ENCODE measurements at regions not wholly inside any gene's neighbourhood (a gene's known extent, or its start where the extent isn't known, plus 50 kb on each side); places are given as distances from the start of the nearest gene placed in this dataset.

DNA sequence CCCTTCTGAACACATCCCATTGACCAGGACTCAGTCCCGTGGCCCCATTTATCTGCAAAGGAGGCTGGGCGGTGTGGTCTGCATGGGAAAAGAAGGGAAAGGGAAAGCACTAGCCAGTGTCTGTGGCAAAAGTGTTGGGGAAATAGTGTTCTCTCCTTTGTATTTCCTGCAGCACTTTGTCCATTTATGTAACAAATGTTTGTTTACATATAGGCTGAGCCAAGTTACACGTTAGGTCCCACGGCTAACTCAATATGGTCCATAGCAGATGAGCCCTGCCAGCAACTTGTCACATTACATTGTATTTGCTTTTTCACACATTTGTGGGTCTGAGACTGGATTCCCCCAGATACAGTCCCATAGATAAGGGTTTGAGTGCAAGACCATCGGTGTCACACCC is 260.5 kb downstream of the MSX2 start:
- Histone ChIP-seq H3K36me3 (ENCODE audit: control insufficient read depth in 2 of 2, insufficient read depth in 2 of 2, low read length in 1 of 2) (no peaks in the 10 kb centered on the region), H3K9me3 (ENCODE audit: control insufficient read depth in 2 of 2, insufficient read depth in 1 of 2, low read length in 1 of 2) (no peaks in the 10 kb centered on the region), H3K4me3 (ENCODE audit: low read length in 2 of 2) (no peak overlapping the region), H3K27ac (ENCODE audit: low read depth in 1 of 2, low read length in 1 of 2) (no peak overlapping the region), H3K27me3 (ENCODE audit: control insufficient read depth in 2 of 2, insufficient read depth in 1 of 2, low read length in 1 of 2) (no peaks in the 10 kb centered on the region), H3K4me1 (ENCODE audit: control insufficient read depth in 2 of 2, insufficient read depth in 2 of 2, low read length in 2 of 2) (no peaks in the 10 kb centered on the region)
- DNase-seq (ENCODE audit: low read depth in 6 of 9, low spot score in 9 of 9): no peak
- WGBS: 99% methylated on average over 5 of the region's 5 CpGs

DNA sequence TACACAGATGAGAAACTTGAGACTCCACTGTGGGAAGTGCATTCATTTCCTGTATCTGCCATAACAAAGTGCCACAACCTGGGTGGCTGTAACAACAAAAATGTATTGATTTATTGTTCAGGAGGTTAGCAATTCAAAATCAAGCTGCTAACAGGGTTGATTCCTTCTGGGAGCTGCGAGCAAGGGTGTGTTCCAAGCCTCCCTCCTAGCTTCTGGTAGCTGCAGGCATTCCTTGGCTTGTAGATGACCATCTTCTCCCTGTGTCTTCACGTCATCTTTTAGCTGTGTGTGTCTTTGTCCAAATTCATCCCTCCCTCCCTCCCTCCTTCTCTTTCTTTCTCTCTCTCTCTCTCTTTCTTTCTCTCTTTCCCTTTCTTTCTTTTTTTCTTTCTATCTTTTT is 258.1 kb downstream of the MSX2 start:
- H3K4me1 ChIP-seq (ENCODE audit: control insufficient read depth in 2 of 2, insufficient read depth in 2 of 2, low read length in 2 of 2): no peaks in the 10 kb centered on the region
- WGBS: 66% methylated on average over 2 of the region's 2 CpGs
- H3K27ac ChIP-seq (ENCODE audit: low read depth in 1 of 2, low read length in 1 of 2): no peak overlapping the region
- H3K27me3 ChIP-seq (ENCODE audit: control insufficient read depth in 2 of 2, insufficient read depth in 1 of 2, low read length in 1 of 2): no peaks in the 10 kb centered on the region
- H3K9me3 ChIP-seq (ENCODE audit: control insufficient read depth in 2 of 2, insufficient read depth in 1 of 2, low read length in 1 of 2): no peaks in the 10 kb centered on the region
- no peak for DNase-seq (ENCODE audit: low read depth in 6 of 9, low spot score in 9 of 9)
- no peaks in the 10 kb centered on the region for H3K36me3 ChIP-seq (ENCODE audit: control insufficient read depth in 2 of 2, insufficient read depth in 2 of 2, low read length in 1 of 2)
- H3K4me3 ChIP-seq (ENCODE audit: low read length in 2 of 2): no peak overlapping the region

DNA sequence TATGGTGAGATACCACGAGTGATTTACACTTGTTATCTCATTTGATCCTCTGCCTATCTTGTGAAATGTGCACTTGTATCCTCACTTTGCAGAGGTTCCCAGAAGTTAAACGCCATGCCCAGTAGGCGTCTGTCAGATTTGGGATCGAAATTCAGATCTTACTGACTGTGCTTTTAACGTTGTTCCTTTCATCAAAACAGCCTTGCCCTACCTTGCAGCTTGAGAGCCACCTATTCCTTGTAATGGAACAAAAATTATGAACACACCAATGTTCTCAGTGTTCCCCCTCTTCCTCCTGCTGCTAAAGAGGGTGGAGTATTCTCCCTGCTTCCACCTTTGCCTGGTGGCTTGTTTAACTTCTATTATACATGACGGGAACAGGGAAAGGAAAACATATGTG is 257.0 kb downstream of the MSX2 start:
- no peaks in the 10 kb centered on the region for H3K36me3 ChIP-seq (ENCODE audit: control insufficient read depth in 2 of 2, insufficient read depth in 2 of 2, low read length in 1 of 2)
- no peak overlapping the region for H3K4me3 ChIP-seq (ENCODE audit: low read length in 2 of 2)
- no peaks in the 10 kb centered on the region for H3K27me3 ChIP-seq (ENCODE audit: control insufficient read depth in 2 of 2, insufficient read depth in 1 of 2, low read length in 1 of 2)
- no peaks in the 10 kb centered on the region for H3K4me1 ChIP-seq (ENCODE audit: control insufficient read depth in 2 of 2, insufficient read depth in 2 of 2, low read length in 2 of 2)
- 73% methylated on average over 6 of the region's 6 CpGs for WGBS
- DNase-seq (ENCODE audit: low read depth in 6 of 9, low spot score in 9 of 9): no peak
- no peak overlapping the region for H3K27ac ChIP-seq (ENCODE audit: low read depth in 1 of 2, low read length in 1 of 2)
- H3K9me3 ChIP-seq (ENCODE audit: control insufficient read depth in 2 of 2, insufficient read depth in 1 of 2, low read length in 1 of 2): no peaks in the 10 kb centered on the region

DNA sequence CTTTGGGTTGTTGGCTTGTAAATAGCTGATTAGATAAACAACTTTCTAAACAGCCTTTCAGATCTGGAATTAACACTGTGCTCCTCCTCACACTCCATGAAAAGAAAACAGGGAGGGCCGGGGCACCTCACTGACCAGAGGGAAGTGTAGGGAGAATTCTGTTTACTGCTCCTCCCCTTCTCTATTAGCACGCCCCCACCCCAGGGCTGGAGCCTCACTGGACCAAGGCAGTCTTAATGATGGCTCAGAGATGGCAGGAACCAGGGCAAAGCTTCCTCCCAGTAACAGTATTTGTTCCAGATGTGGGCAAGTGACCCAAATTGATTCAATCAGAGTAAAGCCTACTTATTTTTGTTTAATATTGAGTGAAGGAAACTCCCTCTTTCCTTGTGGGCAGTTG is 256.6 kb downstream of the MSX2 start:
- DNase-seq (ENCODE audit: low read depth in 6 of 9, low spot score in 9 of 9): no peak
- Histone ChIP-seq H3K36me3 (ENCODE audit: control insufficient read depth in 2 of 2, insufficient read depth in 2 of 2, low read length in 1 of 2) (no peaks in the 10 kb centered on the region), H3K27ac (ENCODE audit: low read depth in 1 of 2, low read length in 1 of 2) (no peak overlapping the region), H3K4me3 (ENCODE audit: low read length in 2 of 2) (no peak overlapping the region), H3K4me1 (ENCODE audit: control insufficient read depth in 2 of 2, insufficient read depth in 2 of 2, low read length in 2 of 2) (no peaks in the 10 kb centered on the region), H3K9me3 (ENCODE audit: control insufficient read depth in 2 of 2, insufficient read depth in 1 of 2, low read length in 1 of 2) (no peaks in the 10 kb centered on the region), H3K27me3 (ENCODE audit: control insufficient read depth in 2 of 2, insufficient read depth in 1 of 2, low read length in 1 of 2) (no peaks in the 10 kb centered on the region)
- WGBS: 61% methylated on average over 2 of the region's 2 CpGs

DNA sequence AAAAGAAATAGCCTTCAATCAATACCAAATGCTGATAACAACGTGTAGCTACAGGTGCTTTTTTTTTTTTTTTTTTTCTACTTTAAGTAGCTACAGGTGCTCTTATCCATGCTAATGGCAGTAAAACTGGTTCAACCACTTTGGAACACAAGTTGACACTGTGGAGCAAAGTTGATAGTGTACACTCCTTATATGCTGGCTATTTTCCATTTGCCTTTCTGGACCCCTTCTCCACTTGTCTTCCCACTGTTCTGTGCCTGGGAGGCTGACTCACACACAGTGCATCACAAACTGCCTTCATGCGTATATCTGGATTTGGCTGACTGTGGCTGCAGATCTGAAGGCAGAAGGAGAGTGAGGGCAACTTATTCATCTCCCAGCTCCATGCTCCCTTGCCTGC is 247.9 kb downstream of the MSX2 start:
- no peak for DNase-seq (ENCODE audit: low read depth in 6 of 9, low spot score in 9 of 9)
- 69% methylated on average over 2 of the region's 2 CpGs for WGBS
- H3K27ac ChIP-seq (ENCODE audit: low read depth in 1 of 2, low read length in 1 of 2): no peak overlapping the region
- H3K9me3 ChIP-seq (ENCODE audit: control insufficient read depth in 2 of 2, insufficient read depth in 1 of 2, low read length in 1 of 2): no peaks in the 10 kb centered on the region
- H3K36me3 ChIP-seq (ENCODE audit: control insufficient read depth in 2 of 2, insufficient read depth in 2 of 2, low read length in 1 of 2): no peaks in the 10 kb centered on the region
- no peaks in the 10 kb centered on the region for H3K4me1 ChIP-seq (ENCODE audit: control insufficient read depth in 2 of 2, insufficient read depth in 2 of 2, low read length in 2 of 2)
- H3K27me3 ChIP-seq (ENCODE audit: control insufficient read depth in 2 of 2, insufficient read depth in 1 of 2, low read length in 1 of 2): no peaks in the 10 kb centered on the region
- H3K4me3 ChIP-seq (ENCODE audit: low read length in 2 of 2): no peak overlapping the region

DNA sequence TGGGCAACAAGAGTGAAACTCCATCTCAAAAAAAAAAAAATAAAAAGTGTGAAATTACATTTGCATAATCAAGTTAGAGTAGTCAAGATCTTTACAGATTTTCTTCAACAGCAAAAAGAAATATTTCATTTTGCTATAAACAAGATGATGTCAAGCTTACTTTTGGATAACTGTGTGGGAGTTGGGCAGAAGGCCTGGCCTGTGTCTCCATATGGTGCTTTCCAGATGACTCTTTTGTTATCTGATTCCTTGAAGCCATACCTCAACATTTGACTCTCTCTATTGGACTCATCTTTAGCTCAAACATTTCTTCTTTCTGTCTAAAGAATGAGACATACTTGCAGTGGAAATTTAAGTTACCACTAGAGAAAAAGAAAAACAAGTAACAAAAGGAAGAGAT is 246.8 kb downstream of the MSX2 start:
- Histone ChIP-seq H3K4me3 (ENCODE audit: low read length in 2 of 2) (no peak overlapping the region), H3K9me3 (ENCODE audit: control insufficient read depth in 2 of 2, insufficient read depth in 1 of 2, low read length in 1 of 2) (no peaks in the 10 kb centered on the region), H3K4me1 (ENCODE audit: control insufficient read depth in 2 of 2, insufficient read depth in 2 of 2, low read length in 2 of 2) (no peaks in the 10 kb centered on the region), H3K27me3 (ENCODE audit: control insufficient read depth in 2 of 2, insufficient read depth in 1 of 2, low read length in 1 of 2) (no peaks in the 10 kb centered on the region), H3K36me3 (ENCODE audit: control insufficient read depth in 2 of 2, insufficient read depth in 2 of 2, low read length in 1 of 2) (no peaks in the 10 kb centered on the region), H3K27ac (ENCODE audit: low read depth in 1 of 2, low read length in 1 of 2) (no peak overlapping the region)
- DNase-seq (ENCODE audit: low read depth in 6 of 9, low spot score in 9 of 9): no peak

DNA sequence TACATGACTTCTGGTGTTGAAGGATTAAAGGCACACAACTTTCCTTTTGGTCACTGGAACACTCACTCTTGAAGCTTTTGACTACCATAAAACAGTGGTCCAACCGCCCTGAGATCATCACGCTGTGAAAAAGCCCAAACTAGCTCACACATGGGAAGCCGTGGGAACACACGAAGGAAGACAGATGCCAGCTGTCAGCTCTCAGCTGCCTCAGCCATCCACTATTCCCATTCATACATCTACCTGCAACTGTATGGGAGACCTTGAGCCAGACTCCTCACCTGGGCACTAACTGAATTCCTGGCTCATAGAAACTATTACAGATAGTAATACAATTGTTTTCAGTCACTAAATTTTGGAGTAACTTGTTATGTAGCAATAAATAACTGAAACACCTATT is 246.1 kb downstream of the MSX2 start:
- Histone ChIP-seq H3K36me3 (ENCODE audit: control insufficient read depth in 2 of 2, insufficient read depth in 2 of 2, low read length in 1 of 2) (no peaks in the 10 kb centered on the region), H3K27ac (ENCODE audit: low read depth in 1 of 2, low read length in 1 of 2) (no peak overlapping the region), H3K27me3 (ENCODE audit: control insufficient read depth in 2 of 2, insufficient read depth in 1 of 2, low read length in 1 of 2) (no peaks in the 10 kb centered on the region), H3K9me3 (ENCODE audit: control insufficient read depth in 2 of 2, insufficient read depth in 1 of 2, low read length in 1 of 2) (no peaks in the 10 kb centered on the region), H3K4me3 (ENCODE audit: low read length in 2 of 2) (no peak overlapping the region), H3K4me1 (ENCODE audit: control insufficient read depth in 2 of 2, insufficient read depth in 2 of 2, low read length in 2 of 2) (no peaks in the 10 kb centered on the region)
- WGBS: 85% methylated on average over 4 of the region's 4 CpGs
- no peak for DNase-seq (ENCODE audit: low read depth in 6 of 9, low spot score in 9 of 9)

DNA sequence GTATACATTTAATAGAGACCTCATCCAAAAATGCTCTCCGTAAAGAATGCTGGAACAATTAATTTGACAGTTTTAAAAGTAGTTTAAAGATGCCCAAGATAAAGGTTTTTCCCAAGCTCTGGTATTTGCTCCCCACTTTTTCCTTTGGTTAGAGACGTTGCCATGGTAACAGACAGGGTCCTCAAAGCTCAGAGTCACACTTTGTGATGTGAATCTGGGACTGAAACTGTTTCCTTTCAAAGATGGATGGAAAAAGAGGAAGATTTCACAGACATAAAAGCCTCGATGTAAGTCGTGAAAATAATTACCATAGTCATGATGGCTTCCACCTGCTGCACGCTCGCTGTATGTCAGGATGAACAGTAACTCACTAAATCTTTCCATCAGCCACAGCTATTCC is 229.5 kb downstream of the MSX2 start:
- DNase-seq (ENCODE audit: low read depth in 6 of 9, low spot score in 9 of 9): no peak
- H3K4me1 ChIP-seq (ENCODE audit: control insufficient read depth in 2 of 2, insufficient read depth in 2 of 2, low read length in 2 of 2): no peaks in the 10 kb centered on the region
- WGBS: 80% methylated on average over 6 of the region's 6 CpGs

DNA sequence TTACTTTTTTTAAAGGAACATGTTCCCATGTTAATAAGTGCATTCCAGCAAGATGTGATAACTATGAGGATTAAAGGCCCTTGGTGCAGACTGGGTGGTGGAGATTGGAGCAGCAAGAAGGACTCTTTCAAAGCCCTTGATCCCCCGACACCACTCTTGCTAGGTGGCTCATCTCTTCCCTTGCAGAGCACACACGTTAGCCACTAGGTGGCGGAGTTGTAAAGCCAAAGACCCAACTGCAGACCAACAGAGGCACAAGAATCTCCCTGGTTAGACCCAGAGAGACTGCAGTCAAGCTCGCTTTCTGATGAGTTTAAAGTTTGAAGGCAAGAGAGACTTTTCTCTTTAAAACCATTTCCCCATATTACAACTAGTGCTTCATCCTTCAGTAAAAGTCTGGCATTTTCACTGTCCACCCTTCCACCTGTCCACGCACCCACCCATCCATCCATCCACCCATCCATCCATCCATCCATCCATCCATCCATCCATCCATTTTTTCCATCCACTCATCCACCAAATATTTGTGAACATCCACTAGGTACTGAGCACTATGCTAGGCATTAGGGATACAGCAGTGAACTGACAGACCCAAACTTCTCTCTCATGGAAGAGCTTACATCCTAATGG is 226.9 kb downstream of the MSX2 start:
- Histone ChIP-seq H3K27ac (ENCODE audit: low read depth in 1 of 2, low read length in 1 of 2) (no peak overlapping the region), H3K4me3 (ENCODE audit: low read length in 2 of 2) (no peak overlapping the region), H3K27me3 (ENCODE audit: control insufficient read depth in 2 of 2, insufficient read depth in 1 of 2, low read length in 1 of 2) (no peaks in the 10 kb centered on the region), H3K9me3 (ENCODE audit: control insufficient read depth in 2 of 2, insufficient read depth in 1 of 2, low read length in 1 of 2) (no peaks in the 10 kb centered on the region), H3K4me1 (ENCODE audit: control insufficient read depth in 2 of 2, insufficient read depth in 2 of 2, low read length in 2 of 2) (no peaks in the 10 kb centered on the region), H3K36me3 (ENCODE audit: control insufficient read depth in 2 of 2, insufficient read depth in 2 of 2, low read length in 1 of 2) (no peaks in the 10 kb centered on the region)
- peak; percentile 18 to 70 (median 44) for DNase-seq (ENCODE audit: low read depth in 6 of 9, low spot score in 9 of 9)
- WGBS: 25% methylated on average over 5 of the region's 5 CpGs

More for the DNA sequence above, 229.5 kb downstream of the MSX2 start:
- Histone ChIP-seq H3K36me3 (ENCODE audit: control insufficient read depth in 2 of 2, insufficient read depth in 2 of 2, low read length in 1 of 2) (no peaks in the 10 kb centered on the region), H3K4me3 (ENCODE audit: low read length in 2 of 2) (no peak overlapping the region), H3K27ac (ENCODE audit: low read depth in 1 of 2, low read length in 1 of 2) (no peak overlapping the region), H3K9me3 (ENCODE audit: control insufficient read depth in 2 of 2, insufficient read depth in 1 of 2, low read length in 1 of 2) (no peaks in the 10 kb centered on the region), H3K27me3 (ENCODE audit: control insufficient read depth in 2 of 2, insufficient read depth in 1 of 2, low read length in 1 of 2) (no peaks in the 10 kb centered on the region)

DNA sequence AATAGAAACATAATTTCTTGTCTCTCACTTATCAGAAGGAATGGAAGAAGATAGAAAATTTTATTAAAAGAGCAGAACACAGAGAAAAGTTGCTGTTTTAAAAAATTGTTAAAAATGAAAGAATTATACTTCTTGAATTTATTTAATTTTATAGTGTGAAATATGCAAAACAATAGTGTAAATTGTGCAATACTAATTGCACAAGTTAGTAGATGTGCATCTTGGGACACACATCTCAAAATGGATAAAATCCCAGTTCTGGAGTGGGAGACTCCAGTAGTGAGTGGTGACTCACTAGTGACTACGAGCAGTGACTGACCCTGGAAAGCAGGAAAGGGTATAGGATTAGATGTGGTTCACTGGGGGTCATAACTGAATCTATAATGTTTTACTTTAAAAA is 223.2 kb downstream of the MSX2 start:
- Histone ChIP-seq H3K9me3 (ENCODE audit: control insufficient read depth in 2 of 2, insufficient read depth in 1 of 2, low read length in 1 of 2) (no peaks in the 10 kb centered on the region), H3K27me3 (ENCODE audit: control insufficient read depth in 2 of 2, insufficient read depth in 1 of 2, low read length in 1 of 2) (no peaks in the 10 kb centered on the region), H3K4me1 (ENCODE audit: control insufficient read depth in 2 of 2, insufficient read depth in 2 of 2, low read length in 2 of 2) (no peaks in the 10 kb centered on the region), H3K36me3 (ENCODE audit: control insufficient read depth in 2 of 2, insufficient read depth in 2 of 2, low read length in 1 of 2) (no peaks in the 10 kb centered on the region), H3K4me3 (ENCODE audit: low read length in 2 of 2) (no peak overlapping the region), H3K27ac (ENCODE audit: low read depth in 1 of 2, low read length in 1 of 2) (no peak overlapping the region)
- WGBS: 82% methylated on average over 1 of the region's 1 CpG
- DNase-seq (ENCODE audit: low read depth in 6 of 9, low spot score in 9 of 9): no peak
